ENCODE measurements at regions not wholly inside any gene's neighbourhood (a gene's known extent, or its start where the extent isn't known, plus 50 kb on each side); places are given as distances from the start of the nearest gene placed in this dataset.

DNA sequence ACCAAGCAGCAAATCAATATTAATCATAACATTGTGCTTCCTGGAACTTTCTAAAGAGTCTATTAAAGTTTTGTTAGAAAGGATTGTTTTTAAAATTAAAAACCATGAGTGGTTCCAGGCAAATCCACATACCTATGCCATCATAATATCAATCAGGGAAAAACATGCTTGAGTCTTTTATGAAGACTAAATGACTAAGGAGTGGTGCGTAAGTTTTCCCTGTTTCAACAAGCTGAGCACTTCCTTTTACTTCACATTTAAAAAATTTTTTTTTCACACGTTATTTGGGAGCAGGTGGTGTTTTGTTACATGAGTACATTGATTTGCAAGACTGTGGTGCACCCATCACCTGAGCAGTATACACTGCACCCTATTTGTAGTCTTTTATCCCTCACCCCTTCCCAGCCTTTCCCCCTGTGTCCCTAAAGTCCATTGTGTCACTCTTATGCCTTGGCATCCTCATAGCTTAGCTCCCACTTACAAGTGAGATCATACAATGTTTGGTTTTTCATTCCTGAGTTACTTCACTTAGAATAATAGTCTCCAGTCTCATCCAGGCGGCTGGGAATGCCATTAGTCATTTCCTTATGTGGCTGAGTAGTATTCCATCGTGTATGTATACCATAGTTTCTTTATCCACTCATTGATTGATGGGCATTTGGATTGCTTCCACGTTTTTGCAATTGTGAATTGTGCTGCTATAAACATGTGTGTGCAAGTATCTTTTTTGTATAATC is 1190.3 kb upstream of the RAG2 start:
- no peak overlapping the region for H3K4me3 Mint-ChIP-seq
- H3K27ac Mint-ChIP-seq = no peak overlapping the region
- no peak for DNase-seq (ENCODE audit: extremely low spot score, unreplicated experiment)
- H3K27me3 Mint-ChIP-seq = no peaks in the 10 kb centered on the region
- H3K36me3 Mint-ChIP-seq = no peaks in the 10 kb centered on the region
- peaks cover 11% of the 10 kb centered on the region for H3K9me3 Mint-ChIP-seq
- H3K4me1 Mint-ChIP-seq (ENCODE audit: unreplicated experiment) = no peaks in the 10 kb centered on the region
- TF ChIP-seq, protein P1, sequence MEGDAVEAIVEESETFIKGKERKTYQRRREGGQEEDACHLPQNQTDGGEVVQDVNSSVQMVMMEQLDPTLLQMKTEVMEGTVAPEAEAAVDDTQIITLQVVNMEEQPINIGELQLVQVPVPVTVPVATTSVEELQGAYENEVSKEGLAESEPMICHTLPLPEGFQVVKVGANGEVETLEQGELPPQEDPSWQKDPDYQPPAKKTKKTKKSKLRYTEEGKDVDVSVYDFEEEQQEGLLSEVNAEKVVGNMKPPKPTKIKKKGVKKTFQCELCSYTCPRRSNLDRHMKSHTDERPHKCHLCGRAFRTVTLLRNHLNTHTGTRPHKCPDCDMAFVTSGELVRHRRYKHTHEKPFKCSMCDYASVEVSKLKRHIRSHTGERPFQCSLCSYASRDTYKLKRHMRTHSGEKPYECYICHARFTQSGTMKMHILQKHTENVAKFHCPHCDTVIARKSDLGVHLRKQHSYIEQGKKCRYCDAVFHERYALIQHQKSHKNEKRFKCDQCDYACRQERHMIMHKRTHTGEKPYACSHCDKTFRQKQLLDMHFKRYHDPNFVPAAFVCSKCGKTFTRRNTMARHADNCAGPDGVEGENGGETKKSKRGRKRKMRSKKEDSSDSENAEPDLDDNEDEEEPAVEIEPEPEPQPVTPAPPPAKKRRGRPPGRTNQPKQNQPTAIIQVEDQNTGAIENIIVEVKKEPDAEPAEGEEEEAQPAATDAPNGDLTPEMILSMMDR (conservative IDR thresholded peaks at IDR 0.05) = no peak

DNA sequence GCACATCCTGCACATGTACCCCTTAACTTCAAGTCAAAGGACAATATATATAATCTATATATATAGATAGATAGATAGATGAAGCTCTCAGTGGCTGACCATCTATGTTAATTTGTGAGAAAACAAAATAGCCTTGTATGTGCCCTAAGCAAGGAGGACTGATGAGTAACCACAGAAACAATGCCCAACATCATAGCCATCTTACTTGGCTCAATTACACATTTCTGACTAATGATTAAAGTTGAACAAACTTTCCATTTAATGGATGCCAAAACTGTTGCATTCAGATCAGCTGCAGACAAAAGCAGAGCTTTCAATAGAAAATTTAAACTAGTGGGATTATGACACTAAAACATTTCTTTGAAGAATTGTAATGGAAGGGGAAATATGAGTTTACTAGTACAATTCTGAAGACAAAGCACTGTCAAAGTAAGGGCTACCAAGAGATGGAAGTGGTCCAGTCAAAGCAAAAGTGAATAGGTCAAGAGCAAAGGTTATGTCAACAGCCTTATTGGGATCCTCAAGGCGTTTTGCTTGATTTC is 1188.2 kb upstream of the RAG2 start:
- Mint-ChIP-seq H3K9me3 (peaks cover 16% of the 10 kb centered on the region), H3K4me1 (ENCODE audit: unreplicated experiment) (no peaks in the 10 kb centered on the region), H3K4me3 (no peak overlapping the region), H3K36me3 (no peaks in the 10 kb centered on the region), H3K27me3 (no peaks in the 10 kb centered on the region), H3K27ac (no peak overlapping the region)
- TF ChIP-seq, protein P1 (conservative IDR thresholded peaks at IDR 0.05) = no peak
- DNase-seq (ENCODE audit: extremely low spot score, unreplicated experiment) = no peak

DNA sequence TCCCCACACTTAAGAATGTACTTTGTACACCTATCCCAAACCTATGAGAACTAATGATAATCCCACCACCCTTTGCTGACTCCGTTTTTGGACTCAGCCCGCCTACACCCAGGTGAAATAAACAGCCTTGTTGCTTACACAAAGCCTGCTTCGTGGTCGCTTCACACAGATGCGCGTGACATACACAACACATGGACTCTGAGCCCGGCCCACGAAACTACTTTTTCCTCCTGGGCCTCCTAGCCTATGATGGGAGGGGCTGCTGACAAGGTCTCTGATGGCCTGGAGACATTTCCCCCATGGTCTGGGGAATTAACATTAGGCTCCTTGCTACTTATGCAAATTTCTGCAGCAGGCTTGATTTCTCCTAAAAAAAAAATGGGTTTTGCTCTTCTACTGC is 1176.4 kb upstream of the RAG2 start:
- Mint-ChIP-seq H3K27me3 (no peaks in the 10 kb centered on the region), H3K36me3 (no peaks in the 10 kb centered on the region), H3K9me3 (peaks cover 5% of the 10 kb centered on the region), H3K27ac (no peak overlapping the region), H3K4me1 (ENCODE audit: unreplicated experiment) (no peaks in the 10 kb centered on the region), H3K4me3 (no peak overlapping the region)
- TF ChIP-seq, protein P1 (conservative IDR thresholded peaks at IDR 0.05) = no peak
- no peak for DNase-seq (ENCODE audit: extremely low spot score, unreplicated experiment)

DNA sequence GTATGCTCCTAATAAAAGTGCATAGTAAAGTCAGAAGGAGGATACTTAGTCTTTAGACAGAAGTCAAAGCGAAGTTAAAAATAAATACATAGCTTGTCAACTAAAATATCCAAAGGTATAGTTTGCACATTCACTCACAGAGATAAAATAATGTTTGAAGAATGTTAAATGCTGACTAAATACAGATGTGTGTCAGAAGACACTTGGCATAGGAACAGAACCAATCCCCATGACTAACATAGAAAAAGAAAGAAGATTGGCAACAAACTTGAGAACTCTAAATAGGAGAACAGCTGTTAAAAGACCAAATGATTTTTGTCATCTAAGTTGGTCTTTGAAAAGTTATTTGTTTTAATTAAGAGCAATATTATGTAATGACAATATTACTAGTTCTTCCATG is 1172.1 kb upstream of the RAG2 start:
- Mint-ChIP-seq H3K4me1 (ENCODE audit: unreplicated experiment) (no peaks in the 10 kb centered on the region), H3K9me3 (peaks cover 5% of the 10 kb centered on the region)
- TF ChIP-seq, protein P1 (conservative IDR thresholded peaks at IDR 0.05) = no peak

DNA sequence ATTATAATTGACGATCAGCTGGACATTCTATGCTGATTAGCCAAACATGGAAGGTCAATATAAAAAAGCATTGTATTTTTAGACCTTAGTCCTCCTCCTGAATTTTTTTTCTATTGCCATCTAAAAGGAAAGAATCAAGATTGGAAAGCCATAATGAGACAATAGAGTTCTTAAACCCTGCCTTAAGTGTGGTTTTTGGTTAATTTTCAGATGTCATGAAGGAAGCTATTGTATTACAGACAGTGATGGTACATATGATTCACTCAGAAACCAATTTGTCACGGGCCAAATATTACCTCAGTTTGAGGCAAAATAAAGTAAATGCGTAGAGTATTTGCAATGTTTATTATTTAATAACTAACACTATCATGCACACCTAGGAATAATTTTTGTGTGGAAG is 1164.0 kb upstream of the RAG2 start:
- no peaks in the 10 kb centered on the region for H3K27me3 Mint-ChIP-seq
- H3K4me3 Mint-ChIP-seq = no peak overlapping the region
- TF ChIP-seq, protein P1 (conservative IDR thresholded peaks at IDR 0.05) = no peak
- H3K36me3 Mint-ChIP-seq = no peaks in the 10 kb centered on the region
- H3K9me3 Mint-ChIP-seq = no peaks in the 10 kb centered on the region
- H3K4me1 Mint-ChIP-seq (ENCODE audit: unreplicated experiment) = no peaks in the 10 kb centered on the region
- H3K27ac Mint-ChIP-seq = no peak overlapping the region
- no peak for DNase-seq (ENCODE audit: extremely low spot score, unreplicated experiment)

More for the DNA sequence above, 1172.1 kb upstream of the RAG2 start:
- H3K27ac Mint-ChIP-seq = no peak overlapping the region
- no peak for DNase-seq (ENCODE audit: extremely low spot score, unreplicated experiment)
- no peaks in the 10 kb centered on the region for H3K27me3 Mint-ChIP-seq
- H3K36me3 Mint-ChIP-seq = no peaks in the 10 kb centered on the region
- H3K4me3 Mint-ChIP-seq = no peak overlapping the region
